K562 (cell line): ENCODE measurements at regions not wholly inside any gene's neighbourhood (a gene's known extent, or its start where the extent isn't known, plus 50 kb on each side); places are given as distances from the start of the nearest gene placed in this dataset.

Experiments used
- ATAC-seq: fragments of 200-7000 bp; cut with Tn5 transposase; 3 replicates; pipeline ENCODE4 v1.9.1; 2020; ENCODE audit warnings: moderate library complexity
- BruUV-seq: library from RNA; stranded (reverse); fragments of 400-500 nt; replicated peaks from 2 replicates; lab custom pipeline; 2021; lab: Mats Ljungman, UMichigan
- CTCF ChIA-PET: fragments of 300-600 bp; formaldehyde crosslinking; extraction: SDS; loops from one replicate; lab custom pipeline; 2021; ENCODE audit warnings: low intra/inter-chr PET ratio; lab: Yijun Ruan, JAX
- POLR2A ChIA-PET: fragments of 300-600, 350-650 bp; sonication (Branson Sonifier 250); formaldehyde crosslinking; extraction: SDS; loops from one replicate; lab custom pipeline; 2021; ENCODE audit warnings: antibody characterized with exemption, inconsistent platforms; lab: Yijun Ruan, JAX
- DNase-seq, 4 experiments: peaks; one replicate each; pipeline versions ENCODE4 v3.0.0 to v3.0.0-alpha.2; 2011 to 2018; ENCODE audit warnings: low spot score in 3 of 4, mixed read lengths in 3 of 4; ENCODE audit errors: extremely low read depth in 1 of 4
- FAIRE-seq: peaks from 2 replicates; lab custom pipeline; 2011; peaks lifted over from hg19 to GRCh38; lab: Jason Lieb, UNC
- H2AFZ ChIP-seq: 2 replicates; pipeline ENCODE4 v1.6.0; 2011; ENCODE audit warnings: low read depth, low read length, control low read depth, inconsistent platforms
- H3K27ac ChIP-seq: fragments of 200-600 bp; 3 replicates; pipeline ENCODE4 v1.8.0; 2011; ENCODE audit warnings: low read depth, mild to moderate bottlenecking, control low read depth, inconsistent platforms, low read length, moderate library complexity, mixed read lengths; ENCODE audit errors: extremely low read depth
- H3K27me3 ChIP-seq, 2 experiments: fragments of 300-600 bp in 1 of 2; 2 replicates in 1 of 2; 3 replicates in 1 of 2; pipeline versions ENCODE4 v1.6.0 to v1.8.0; 2011; ENCODE audit warnings: inconsistent platforms in 2 of 2, low read length in 2 of 2, mild to moderate bottlenecking in 1 of 2, mixed read lengths in 1 of 2, moderate library complexity in 1 of 2; ENCODE audit not compliant: control insufficient read depth in 2 of 2, insufficient read depth in 2 of 2
- H3K36me3 ChIP-seq: fragments of 300-600 bp; 3 replicates; pipeline ENCODE4 v1.8.0; 2011; ENCODE audit warnings: mild to moderate bottlenecking, low read length, inconsistent platforms; ENCODE audit not compliant: control insufficient read depth, insufficient read depth
- H3K4me1 ChIP-seq, 2 experiments: fragments of 200-600 bp in 1 of 2; replicated peaks in 1 of 2; 2 replicates in 1 of 2; 3 replicates in 1 of 2; pipeline versions ENCODE4 v1.5.1 to v1.8.0; 2011; ENCODE audit warnings: inconsistent platforms in 2 of 2, low read length in 2 of 2, mild to moderate bottlenecking in 1 of 2, mixed read lengths in 1 of 2, moderate library complexity in 1 of 2; ENCODE audit not compliant: control insufficient read depth in 2 of 2, insufficient read depth in 2 of 2
- H3K4me2 ChIP-seq: 2 replicates; pipeline ENCODE4 v1.6.1; 2011; ENCODE audit warnings: low read length, control low read depth, inconsistent platforms, mixed read lengths; ENCODE audit not compliant: insufficient read depth
- H3K4me3 ChIP-seq: fragments of 200-600 bp; sonication (generic), shearing (Covaris generic); 2 replicates; pipeline ENCODE4 v1.5.1; 2016; ENCODE audit warnings: control low read depth, inconsistent platforms
- H3K79me2 ChIP-seq: fragments of 200-600 bp; 3 replicates; pipeline ENCODE4 v1.8.0; 2011; ENCODE audit warnings: low read length, inconsistent platforms; ENCODE audit not compliant: control insufficient read depth, insufficient read depth
- H3K9ac ChIP-seq, 2 experiments: 2 replicates each; pipeline versions ENCODE4 v1.6.0 to v1.6.1; 2011; ENCODE audit warnings: low read depth in 2 of 2, low read length in 2 of 2, control low read depth in 1 of 2, inconsistent platforms in 1 of 2, mild to moderate bottlenecking in 1 of 2, mixed read lengths in 1 of 2; ENCODE audit not compliant: insufficient read depth in 1 of 2
- H3K9me1 ChIP-seq: one replicate; pipeline ENCODE4 v1.6.0; 2011; ENCODE audit warnings: inconsistent platforms, mild to moderate bottlenecking, low read length, moderate library complexity; ENCODE audit not compliant: control insufficient read depth, insufficient read depth
- H3K9me3 ChIP-seq: replicated peaks from 2 replicates; pipeline ENCODE4 v1.5.1; 2011; ENCODE audit warnings: low read depth, low read length, inconsistent platforms; ENCODE audit not compliant: control insufficient read depth, insufficient read depth
- H4K20me1 ChIP-seq: replicated peaks from 2 replicates; pipeline ENCODE4 v1.6.1; 2011; ENCODE audit warnings: low read length, inconsistent platforms, mixed read lengths; ENCODE audit not compliant: control insufficient read depth, insufficient read depth
- RNF2 ChIP-seq: sonication (generic); IDR thresholded peaks from 2 replicates; pipeline ENCODE4 v1.6.1; 2016
- SIN3A ChIP-seq, 2 experiments: fragments of 150-350 bp in 1 of 2; IDR thresholded peaks; 2 replicates each; pipeline ENCODE4 v1.6.1; 2011 to 2016; ENCODE audit warnings: borderline replicate concordance in 2 of 2, low read depth in 2 of 2, low read length in 2 of 2, mild to moderate bottlenecking in 2 of 2, moderate library complexity in 2 of 2; ENCODE audit not compliant: control insufficient read depth in 1 of 2
- ZBTB1 ChIP-seq: sonication (generic); formaldehyde crosslinking; IDR thresholded peaks from 2 replicates; pipeline ENCODE4 v1.8.1; 2023; ENCODE audit warnings: missing genetic modification reagents, low read depth, mild to moderate bottlenecking, borderline replicate concordance
- ZNF551 ChIP-seq: fragments of 250-450 bp; sonication (Bioruptor Pico); IDR thresholded peaks from 2 replicates; pipeline ENCODE4 v1.5.0; 2021; ENCODE audit warnings: mild to moderate bottlenecking, moderate library complexity
- WGBS: fragments of 100-300 bp; shearing (Covaris generic); methylation state at CpG from one replicate; pipeline ENCODE4 v1.1.6; 2016; ENCODE audit warnings: low coverage, mixed read lengths; ENCODE audit not compliant: insufficient coverage; ENCODE audit errors: missing lambda C conversion rate; 5-methylcytosine and 5-hydroxymethylcytosine counted together
- in situ Hi-C: fragments of 300-500 bp; cut with MboI; formaldehyde crosslinking; loops from 4 replicates; pipeline ENCODE4 v1.15.0; 2018; ENCODE audit warnings: inconsistent platforms, mixed read lengths
- intact Hi-C: fragments of 100-400 bp; cut with micrococcal nuclease; formaldehyde crosslinking; loops from 2 replicates; pipeline ENCODE4 v1.14.2; 2022
- TF ChIP-seq, protein P1 (sequence below): fragments of 200-600 bp; sonication (generic); IDR thresholded peaks from one replicate; pipeline ENCODE4 v1.6.1; 2012; ENCODE audit warnings: mild to moderate bottlenecking, low read depth, low read length, inconsistent platforms
- TF ChIP-seq, protein P2 (sequence below), 3 experiments: IDR thresholded peaks in 2 of 3; conservative IDR thresholded peaks in 1 of 3; 2 replicates each; pipeline ENCODE4 v1.5.1; 2011 to 2012; ENCODE audit warnings: low read length in 3 of 3, mild to moderate bottlenecking in 3 of 3, control low read depth in 2 of 3, improper control_type of control experiment in 1 of 3, inconsistent platforms in 1 of 3, low read depth in 1 of 3, mixed read lengths in 1 of 3, moderate library complexity in 1 of 3; ENCODE audit not compliant: insufficient read depth in 2 of 3
- TF ChIP-seq, protein P3 (sequence below): sonication (generic); IDR thresholded peaks from 2 replicates; pipeline ENCODE4 v1.6.1; 2016

DNA sequence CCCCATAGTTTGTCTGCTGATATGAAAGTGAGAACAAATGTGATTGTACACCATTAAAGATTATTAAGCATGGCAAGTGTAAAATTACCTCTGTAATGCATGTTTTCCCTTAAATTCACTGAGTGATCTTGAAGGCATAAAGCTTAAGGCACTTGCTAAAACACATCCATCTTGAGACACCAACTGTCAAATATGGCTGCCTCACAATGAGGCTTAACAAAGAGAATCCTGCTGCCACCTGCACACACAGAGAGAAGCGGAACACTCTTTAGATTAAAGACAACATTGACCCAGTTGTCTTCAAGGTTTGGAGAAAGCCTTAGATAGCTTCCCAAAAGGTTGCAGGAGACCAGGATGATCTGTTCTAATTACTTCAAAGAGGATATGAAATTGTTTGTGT, 803.6 kb upstream of the GYPC start (continued):
- no peak for TF ChIP-seq SIN3A (IDR thresholded peaks at IDR 0.05; ENCODE audit: borderline replicate concordance in 2 of 2, control insufficient read depth in 1 of 2, low read depth in 2 of 2, low read length in 2 of 2)

DNA sequence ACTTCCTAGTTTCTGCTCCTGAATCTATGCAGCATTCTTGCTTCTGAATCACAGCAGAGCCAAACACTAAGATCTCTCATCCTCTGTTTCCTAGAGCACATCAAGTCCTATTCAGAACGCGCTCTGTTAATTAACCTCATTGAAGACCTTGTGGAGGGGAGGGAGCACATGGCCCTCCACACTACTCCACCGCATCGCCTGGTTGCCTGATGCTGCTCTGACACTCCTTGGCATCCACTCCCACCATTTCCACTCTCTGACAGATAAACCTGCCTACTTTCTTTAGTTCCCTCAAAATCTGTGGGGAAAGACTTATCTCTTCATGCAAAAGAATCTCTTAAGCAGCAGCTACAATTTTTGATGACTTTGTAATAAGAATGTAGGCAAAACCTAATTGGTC, 802.3 kb upstream of the GYPC start:
- no TSS peak for BruUV-seq
- CTCF ChIA-PET = no interaction called here
- H3K27me3 ChIP-seq = no peaks in the 10 kb centered on the region
- no peaks in the 10 kb centered on the region for H3K79me2 ChIP-seq
- H3K9ac ChIP-seq = no peak overlapping the region
- no peaks in the 10 kb centered on the region for H4K20me1 ChIP-seq
- H3K36me3 ChIP-seq = no peaks in the 10 kb centered on the region
- in situ Hi-C loops = no loop called here
- FAIRE-seq (no peak), DNase-seq (no peak), ATAC-seq (no peak)
- H3K27ac ChIP-seq = no peak overlapping the region
- intact Hi-C loops = no loop called here
- POLR2A ChIA-PET = no interaction called here
- H2AFZ ChIP-seq = no peak overlapping the region
- no peak overlapping the region for H3K4me3 ChIP-seq
- no peaks in the 10 kb centered on the region for H3K9me3 ChIP-seq
- no peaks in the 10 kb centered on the region for H3K9me1 ChIP-seq
- H3K4me2 ChIP-seq = no peak overlapping the region
- 2% methylated on average over 4 of the region's 4 CpGs for WGBS
- H3K4me1 ChIP-seq = no peaks in the 10 kb centered on the region
- TF ChIP-seq, protein P1, sequence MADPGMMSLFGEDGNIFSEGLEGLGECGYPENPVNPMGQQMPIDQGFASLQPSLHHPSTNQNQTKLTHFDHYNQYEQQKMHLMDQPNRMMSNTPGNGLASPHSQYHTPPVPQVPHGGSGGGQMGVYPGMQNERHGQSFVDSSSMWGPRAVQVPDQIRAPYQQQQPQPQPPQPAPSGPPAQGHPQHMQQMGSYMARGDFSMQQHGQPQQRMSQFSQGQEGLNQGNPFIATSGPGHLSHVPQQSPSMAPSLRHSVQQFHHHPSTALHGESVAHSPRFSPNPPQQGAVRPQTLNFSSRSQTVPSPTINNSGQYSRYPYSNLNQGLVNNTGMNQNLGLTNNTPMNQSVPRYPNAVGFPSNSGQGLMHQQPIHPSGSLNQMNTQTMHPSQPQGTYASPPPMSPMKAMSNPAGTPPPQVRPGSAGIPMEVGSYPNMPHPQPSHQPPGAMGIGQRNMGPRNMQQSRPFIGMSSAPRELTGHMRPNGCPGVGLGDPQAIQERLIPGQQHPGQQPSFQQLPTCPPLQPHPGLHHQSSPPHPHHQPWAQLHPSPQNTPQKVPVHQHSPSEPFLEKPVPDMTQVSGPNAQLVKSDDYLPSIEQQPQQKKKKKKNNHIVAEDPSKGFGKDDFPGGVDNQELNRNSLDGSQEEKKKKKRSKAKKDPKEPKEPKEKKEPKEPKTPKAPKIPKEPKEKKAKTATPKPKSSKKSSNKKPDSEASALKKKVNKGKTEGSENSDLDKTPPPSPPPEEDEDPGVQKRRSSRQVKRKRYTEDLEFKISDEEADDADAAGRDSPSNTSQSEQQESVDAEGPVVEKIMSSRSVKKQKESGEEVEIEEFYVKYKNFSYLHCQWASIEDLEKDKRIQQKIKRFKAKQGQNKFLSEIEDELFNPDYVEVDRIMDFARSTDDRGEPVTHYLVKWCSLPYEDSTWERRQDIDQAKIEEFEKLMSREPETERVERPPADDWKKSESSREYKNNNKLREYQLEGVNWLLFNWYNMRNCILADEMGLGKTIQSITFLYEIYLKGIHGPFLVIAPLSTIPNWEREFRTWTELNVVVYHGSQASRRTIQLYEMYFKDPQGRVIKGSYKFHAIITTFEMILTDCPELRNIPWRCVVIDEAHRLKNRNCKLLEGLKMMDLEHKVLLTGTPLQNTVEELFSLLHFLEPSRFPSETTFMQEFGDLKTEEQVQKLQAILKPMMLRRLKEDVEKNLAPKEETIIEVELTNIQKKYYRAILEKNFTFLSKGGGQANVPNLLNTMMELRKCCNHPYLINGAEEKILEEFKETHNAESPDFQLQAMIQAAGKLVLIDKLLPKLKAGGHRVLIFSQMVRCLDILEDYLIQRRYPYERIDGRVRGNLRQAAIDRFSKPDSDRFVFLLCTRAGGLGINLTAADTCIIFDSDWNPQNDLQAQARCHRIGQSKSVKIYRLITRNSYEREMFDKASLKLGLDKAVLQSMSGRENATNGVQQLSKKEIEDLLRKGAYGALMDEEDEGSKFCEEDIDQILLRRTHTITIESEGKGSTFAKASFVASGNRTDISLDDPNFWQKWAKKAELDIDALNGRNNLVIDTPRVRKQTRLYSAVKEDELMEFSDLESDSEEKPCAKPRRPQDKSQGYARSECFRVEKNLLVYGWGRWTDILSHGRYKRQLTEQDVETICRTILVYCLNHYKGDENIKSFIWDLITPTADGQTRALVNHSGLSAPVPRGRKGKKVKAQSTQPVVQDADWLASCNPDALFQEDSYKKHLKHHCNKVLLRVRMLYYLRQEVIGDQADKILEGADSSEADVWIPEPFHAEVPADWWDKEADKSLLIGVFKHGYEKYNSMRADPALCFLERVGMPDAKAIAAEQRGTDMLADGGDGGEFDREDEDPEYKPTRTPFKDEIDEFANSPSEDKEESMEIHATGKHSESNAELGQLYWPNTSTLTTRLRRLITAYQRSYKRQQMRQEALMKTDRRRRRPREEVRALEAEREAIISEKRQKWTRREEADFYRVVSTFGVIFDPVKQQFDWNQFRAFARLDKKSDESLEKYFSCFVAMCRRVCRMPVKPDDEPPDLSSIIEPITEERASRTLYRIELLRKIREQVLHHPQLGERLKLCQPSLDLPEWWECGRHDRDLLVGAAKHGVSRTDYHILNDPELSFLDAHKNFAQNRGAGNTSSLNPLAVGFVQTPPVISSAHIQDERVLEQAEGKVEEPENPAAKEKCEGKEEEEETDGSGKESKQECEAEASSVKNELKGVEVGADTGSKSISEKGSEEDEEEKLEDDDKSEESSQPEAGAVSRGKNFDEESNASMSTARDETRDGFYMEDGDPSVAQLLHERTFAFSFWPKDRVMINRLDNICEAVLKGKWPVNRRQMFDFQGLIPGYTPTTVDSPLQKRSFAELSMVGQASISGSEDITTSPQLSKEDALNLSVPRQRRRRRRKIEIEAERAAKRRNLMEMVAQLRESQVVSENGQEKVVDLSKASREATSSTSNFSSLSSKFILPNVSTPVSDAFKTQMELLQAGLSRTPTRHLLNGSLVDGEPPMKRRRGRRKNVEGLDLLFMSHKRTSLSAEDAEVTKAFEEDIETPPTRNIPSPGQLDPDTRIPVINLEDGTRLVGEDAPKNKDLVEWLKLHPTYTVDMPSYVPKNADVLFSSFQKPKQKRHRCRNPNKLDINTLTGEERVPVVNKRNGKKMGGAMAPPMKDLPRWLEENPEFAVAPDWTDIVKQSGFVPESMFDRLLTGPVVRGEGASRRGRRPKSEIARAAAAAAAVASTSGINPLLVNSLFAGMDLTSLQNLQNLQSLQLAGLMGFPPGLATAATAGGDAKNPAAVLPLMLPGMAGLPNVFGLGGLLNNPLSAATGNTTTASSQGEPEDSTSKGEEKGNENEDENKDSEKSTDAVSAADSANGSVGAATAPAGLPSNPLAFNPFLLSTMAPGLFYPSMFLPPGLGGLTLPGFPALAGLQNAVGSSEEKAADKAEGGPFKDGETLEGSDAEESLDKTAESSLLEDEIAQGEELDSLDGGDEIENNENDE = no peak
- TF ChIP-seq ZBTB1 (CRISPR knock-in tag) = no peak
- no peak for TF ChIP-seq RNF2
- TF ChIP-seq, protein P2, sequence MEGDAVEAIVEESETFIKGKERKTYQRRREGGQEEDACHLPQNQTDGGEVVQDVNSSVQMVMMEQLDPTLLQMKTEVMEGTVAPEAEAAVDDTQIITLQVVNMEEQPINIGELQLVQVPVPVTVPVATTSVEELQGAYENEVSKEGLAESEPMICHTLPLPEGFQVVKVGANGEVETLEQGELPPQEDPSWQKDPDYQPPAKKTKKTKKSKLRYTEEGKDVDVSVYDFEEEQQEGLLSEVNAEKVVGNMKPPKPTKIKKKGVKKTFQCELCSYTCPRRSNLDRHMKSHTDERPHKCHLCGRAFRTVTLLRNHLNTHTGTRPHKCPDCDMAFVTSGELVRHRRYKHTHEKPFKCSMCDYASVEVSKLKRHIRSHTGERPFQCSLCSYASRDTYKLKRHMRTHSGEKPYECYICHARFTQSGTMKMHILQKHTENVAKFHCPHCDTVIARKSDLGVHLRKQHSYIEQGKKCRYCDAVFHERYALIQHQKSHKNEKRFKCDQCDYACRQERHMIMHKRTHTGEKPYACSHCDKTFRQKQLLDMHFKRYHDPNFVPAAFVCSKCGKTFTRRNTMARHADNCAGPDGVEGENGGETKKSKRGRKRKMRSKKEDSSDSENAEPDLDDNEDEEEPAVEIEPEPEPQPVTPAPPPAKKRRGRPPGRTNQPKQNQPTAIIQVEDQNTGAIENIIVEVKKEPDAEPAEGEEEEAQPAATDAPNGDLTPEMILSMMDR (IDR thresholded peaks at IDR 0.05 in 2 of 3, conservative IDR thresholded peaks at IDR 0.05 in 1 of 3; ENCODE audit: insufficient read depth in 2 of 3, low read depth in 1 of 3, low read length in 3 of 3) = no peak
- TF ChIP-seq, protein P3, sequence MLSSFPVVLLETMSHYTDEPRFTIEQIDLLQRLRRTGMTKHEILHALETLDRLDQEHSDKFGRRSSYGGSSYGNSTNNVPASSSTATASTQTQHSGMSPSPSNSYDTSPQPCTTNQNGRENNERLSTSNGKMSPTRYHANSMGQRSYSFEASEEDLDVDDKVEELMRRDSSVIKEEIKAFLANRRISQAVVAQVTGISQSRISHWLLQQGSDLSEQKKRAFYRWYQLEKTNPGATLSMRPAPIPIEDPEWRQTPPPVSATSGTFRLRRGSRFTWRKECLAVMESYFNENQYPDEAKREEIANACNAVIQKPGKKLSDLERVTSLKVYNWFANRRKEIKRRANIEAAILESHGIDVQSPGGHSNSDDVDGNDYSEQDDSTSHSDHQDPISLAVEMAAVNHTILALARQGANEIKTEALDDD = no peak
- TF ChIP-seq ZNF551 (CRISPR knock-in tag) = no peak
